Lower leg skin (tissue), 4 donors: ENCODE measurements at regions not wholly inside any gene's neighbourhood (a gene's known extent, or its start where the extent isn't known, plus 50 kb on each side); places are given as distances from the start of the nearest gene placed in this dataset.

Experiments used
- DNase-seq, 2 donors: peaks; one replicate each; pipeline ENCODE4 v3.0.0-alpha.2; 2019; ENCODE audit warnings: low spot score in 2 of 2
- H3K4me3 ChIP-seq: fragments of 200-600 bp; sonication (generic); 2 replicates; pipeline ENCODE4 v1.5.1; 2017; ENCODE audit warnings: mild to moderate bottlenecking, low read depth; ENCODE audit not compliant: poor library complexity, severe bottlenecking
- POLR2A ChIP-seq, 2 donors: fragments of 450-650 bp; IDR thresholded peaks; one replicate each; pipeline ENCODE4 v1.6.1; 2016 to 2017; ENCODE audit warnings: antibody characterized with exemption in 2 of 2, mild to moderate bottlenecking in 1 of 2, moderate library complexity in 1 of 2
- WGBS, 2 donors: methylation state at CpG; one replicate each; pipeline ENCODE4 v1.1.5; 2018; 5-methylcytosine and 5-hydroxymethylcytosine counted together
- intact Hi-C: fragments of 100-400 bp; cut with DNase I; formaldehyde crosslinking; loops from one replicate; pipeline ENCODE4 v1.15.0; 2023; ENCODE audit warnings: low total_unique reads
- TF ChIP-seq, protein P1 (sequence below), 3 donors: fragments of 450-650 bp; IDR thresholded peaks; one replicate each; pipeline ENCODE4 v1.5.1; 2016; ENCODE audit warnings: antibody characterized with exemption in 3 of 3, mild to moderate bottlenecking in 3 of 3, moderate library complexity in 2 of 3

DNA sequence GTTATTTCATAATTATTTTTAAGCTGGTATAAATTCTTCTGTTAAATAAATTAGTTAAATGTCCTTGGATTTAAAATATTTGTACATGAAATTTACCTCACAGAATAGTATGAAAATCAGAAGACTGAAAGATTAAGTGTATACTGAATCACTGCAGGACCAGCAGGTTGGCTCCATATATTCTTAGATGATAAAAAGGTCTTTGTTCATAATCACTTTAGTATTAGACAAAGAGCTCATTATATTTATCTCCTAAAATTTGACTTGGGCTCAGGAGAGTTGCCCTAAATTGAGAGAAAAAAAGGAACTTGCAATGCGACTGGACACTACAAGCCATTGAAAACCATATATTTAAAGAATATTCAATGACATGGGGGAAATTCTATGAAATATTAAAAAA, 766.4 kb upstream of the CITED2 start:
- 84 to 91% methylated on average over 1 of the region's 1 CpG for WGBS, 2 donors
- DNase-seq, result no peak
- intact Hi-C loops, result no loop called here
- H3K4me3 ChIP-seq, result no peak overlapping the region
- TF ChIP-seq, protein P1, sequence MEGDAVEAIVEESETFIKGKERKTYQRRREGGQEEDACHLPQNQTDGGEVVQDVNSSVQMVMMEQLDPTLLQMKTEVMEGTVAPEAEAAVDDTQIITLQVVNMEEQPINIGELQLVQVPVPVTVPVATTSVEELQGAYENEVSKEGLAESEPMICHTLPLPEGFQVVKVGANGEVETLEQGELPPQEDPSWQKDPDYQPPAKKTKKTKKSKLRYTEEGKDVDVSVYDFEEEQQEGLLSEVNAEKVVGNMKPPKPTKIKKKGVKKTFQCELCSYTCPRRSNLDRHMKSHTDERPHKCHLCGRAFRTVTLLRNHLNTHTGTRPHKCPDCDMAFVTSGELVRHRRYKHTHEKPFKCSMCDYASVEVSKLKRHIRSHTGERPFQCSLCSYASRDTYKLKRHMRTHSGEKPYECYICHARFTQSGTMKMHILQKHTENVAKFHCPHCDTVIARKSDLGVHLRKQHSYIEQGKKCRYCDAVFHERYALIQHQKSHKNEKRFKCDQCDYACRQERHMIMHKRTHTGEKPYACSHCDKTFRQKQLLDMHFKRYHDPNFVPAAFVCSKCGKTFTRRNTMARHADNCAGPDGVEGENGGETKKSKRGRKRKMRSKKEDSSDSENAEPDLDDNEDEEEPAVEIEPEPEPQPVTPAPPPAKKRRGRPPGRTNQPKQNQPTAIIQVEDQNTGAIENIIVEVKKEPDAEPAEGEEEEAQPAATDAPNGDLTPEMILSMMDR (IDR thresholded peaks at IDR 0.05), result no peak
- no peak for TF ChIP-seq POLR2A (IDR thresholded peaks at IDR 0.05)

DNA sequence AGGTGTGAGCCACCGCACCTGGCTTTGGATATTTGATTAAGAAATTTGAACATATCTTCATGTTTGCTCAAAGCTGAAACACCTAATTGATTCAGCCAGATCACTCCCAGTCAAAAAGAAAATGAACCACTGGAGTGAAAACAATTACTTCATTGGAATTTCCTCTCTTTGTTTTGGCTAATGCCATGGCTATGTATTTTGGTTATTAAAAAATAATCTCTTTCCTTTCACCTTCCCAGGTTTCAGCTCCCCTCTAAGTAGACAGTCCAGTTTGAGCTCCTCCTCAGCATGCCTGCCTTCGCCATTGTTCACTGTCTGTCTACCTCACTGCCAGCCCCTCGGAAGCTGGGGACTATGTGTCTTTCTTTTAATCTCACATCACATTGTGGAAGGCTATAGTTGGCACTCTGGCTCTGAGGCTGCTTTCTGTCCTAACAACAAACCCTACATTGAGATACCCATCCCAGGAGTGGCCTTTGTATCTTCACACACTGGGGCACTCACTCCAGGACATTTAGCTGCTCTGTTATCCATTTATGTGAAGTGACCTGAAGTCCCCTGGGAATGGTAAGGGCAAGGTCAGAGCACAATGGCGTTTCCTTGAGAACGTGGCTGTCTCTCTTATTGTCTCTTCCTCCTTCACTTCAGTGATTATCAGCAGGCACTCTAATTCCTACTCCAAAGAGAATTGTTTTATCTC, 764.0 kb upstream of the CITED2 start:
- TF ChIP-seq, protein P1 (IDR thresholded peaks at IDR 0.05), result no peak
- TF ChIP-seq POLR2A (IDR thresholded peaks at IDR 0.05), result no peak
- intact Hi-C loops, result loop anchor here (5.0 kb wide), 1 partner anchor 366 kb away; no protein-coding TSS in a partner anchor
- no peak for DNase-seq
- no peak overlapping the region for H3K4me3 ChIP-seq
- 76 to 78% methylated on average over 5 of the region's 5 CpGs for WGBS, 2 donors

DNA sequence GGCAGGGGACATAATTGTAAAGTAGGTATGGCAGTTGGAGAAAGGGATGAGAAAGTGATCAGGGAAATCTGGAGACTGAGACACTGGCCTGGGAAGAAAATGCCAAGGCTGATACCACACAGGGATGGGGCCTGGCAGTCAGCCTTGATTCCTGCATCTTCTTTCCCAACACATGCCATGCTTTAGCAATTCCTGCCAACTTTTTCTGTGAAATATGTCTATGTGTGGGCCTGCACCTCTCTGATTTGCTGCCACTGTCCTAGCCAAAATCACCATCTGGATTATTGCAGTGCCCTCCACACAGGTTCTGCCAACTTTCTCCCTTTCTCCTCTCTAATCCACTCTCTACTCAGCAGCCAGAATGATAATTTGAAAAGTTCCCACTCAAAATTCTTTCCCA, 759.8 kb upstream of the CITED2 start:
- intact Hi-C loops, result no loop called here
- no peak for TF ChIP-seq POLR2A (IDR thresholded peaks at IDR 0.05)
- TF ChIP-seq, protein P1 (IDR thresholded peaks at IDR 0.05), result no peak
- no peak for DNase-seq
- H3K4me3 ChIP-seq, result no peak overlapping the region

DNA sequence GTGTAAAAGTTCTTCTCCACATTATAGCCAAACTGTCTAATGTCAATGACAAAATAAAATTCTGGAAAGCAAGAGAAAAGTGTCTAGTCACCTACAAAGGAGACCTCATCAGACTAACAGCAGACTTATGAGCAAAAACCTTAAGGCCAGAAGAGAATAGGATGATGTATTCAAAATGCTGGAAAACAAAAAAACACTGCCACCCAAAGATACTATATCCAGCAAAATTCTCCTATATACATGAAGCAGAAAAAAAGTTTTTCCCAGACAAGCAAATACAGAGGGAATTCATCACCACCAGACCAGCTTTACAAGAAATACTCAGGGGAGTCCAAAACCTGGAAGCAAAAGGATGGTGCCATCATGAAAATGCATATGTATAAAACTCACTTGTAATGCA, 755.6 kb upstream of the CITED2 start:
- no peak overlapping the region for H3K4me3 ChIP-seq
- TF ChIP-seq, protein P1 (IDR thresholded peaks at IDR 0.05), result no peak
- no peak for TF ChIP-seq POLR2A (IDR thresholded peaks at IDR 0.05)
- intact Hi-C loops, result no loop called here
- no peak for DNase-seq

DNA sequence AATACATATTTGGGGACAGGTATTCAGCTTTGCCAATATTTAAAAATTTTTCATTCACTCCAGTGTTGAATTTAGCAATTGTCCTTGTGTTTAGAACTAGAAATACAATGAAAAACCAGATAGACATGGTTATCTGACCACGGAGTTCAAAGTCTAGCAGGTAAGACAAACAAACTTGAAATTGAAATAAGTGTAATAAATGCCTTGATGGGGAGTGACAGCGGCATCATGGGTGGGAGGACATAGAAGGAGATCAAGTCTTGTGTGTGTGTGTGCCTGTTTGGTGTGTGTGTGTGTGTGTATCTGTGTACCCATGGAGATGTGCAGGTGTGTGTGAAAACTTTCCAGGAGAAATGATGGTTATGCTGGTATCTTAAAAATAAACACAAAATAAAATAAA, 750.0 kb upstream of the CITED2 start:
- H3K4me3 ChIP-seq, result no peak overlapping the region
- intact Hi-C loops, result no loop called here
- DNase-seq, result no peak
- WGBS, 2 donors, result 90 to 95% methylated on average over 2 of the region's 2 CpGs
- TF ChIP-seq, protein P1 (IDR thresholded peaks at IDR 0.05), result no peak
- no peak for TF ChIP-seq POLR2A (IDR thresholded peaks at IDR 0.05)

DNA sequence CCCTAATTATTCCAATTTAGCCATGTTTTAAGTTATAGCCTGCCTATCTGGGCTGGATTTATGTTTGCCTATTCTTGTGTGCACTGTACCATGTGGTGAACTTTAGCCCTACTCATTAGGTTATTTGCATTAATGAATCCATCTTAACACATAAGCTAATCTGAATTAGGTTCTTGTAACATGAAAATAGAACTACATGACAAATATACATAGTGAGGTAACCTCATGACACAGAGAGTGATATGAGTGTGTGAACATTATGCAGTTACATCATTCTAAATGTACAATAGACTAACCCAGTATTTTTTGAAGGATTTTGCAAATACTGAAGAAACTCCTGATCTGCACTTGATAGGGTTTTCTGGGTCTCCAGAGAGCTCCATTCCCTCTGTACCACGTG, 733.7 kb upstream of the CITED2 start:
- TF ChIP-seq, protein P1 (IDR thresholded peaks at IDR 0.05), result no peak
- no peak for TF ChIP-seq POLR2A (IDR thresholded peaks at IDR 0.05)
- intact Hi-C loops, result no loop called here
- no peak overlapping the region for H3K4me3 ChIP-seq
- 86 to 97% methylated on average over 1 of the region's 1 CpG for WGBS, 2 donors
- DNase-seq, result no peak
